ENCODE measurements at regions not wholly inside any gene's neighbourhood (a gene's known extent, or its start where the extent isn't known, plus 50 kb on each side); places are given as distances from the start of the nearest gene placed in this dataset.

- TF ChIP-seq CTCF (IDR thresholded peaks at IDR 0.05; ENCODE audit: insufficient read depth, low read length) = peak; percentile 40
- peak overlapping the region; percentile 13 for H3K4me3 ChIP-seq (ENCODE audit: low read depth, low read length)
- DNase-seq (ENCODE audit: low read depth) = peak; percentile 55
These were observed 152.7 kb upstream of the NRP1 start for GRCh38 chr10:33487014-33487776.

- no peak for DNase-seq (ENCODE audit: low read depth)
- no peak for TF ChIP-seq CTCF (IDR thresholded peaks at IDR 0.05; ENCODE audit: insufficient read depth, low read length)
- H3K4me3 ChIP-seq (ENCODE audit: low read depth, low read length) = no peak overlapping the region
These were observed 150.8 kb upstream of the NRP1 start for GRCh38 chr10:33485276-33485675.

GRCh38 chr10:33484787-33485186 is 150.3 kb upstream of the NRP1 start:
- TF ChIP-seq CTCF (IDR thresholded peaks at IDR 0.05; ENCODE audit: insufficient read depth, low read length) = no peak
- peak; percentile 91 for DNase-seq (ENCODE audit: low read depth)

GRCh38 chr10:33483816-33484190 is 149.3 kb upstream of the NRP1 start:
- H3K4me3 ChIP-seq (ENCODE audit: low read depth, low read length) = no peak overlapping the region
- no peak for DNase-seq (ENCODE audit: low read depth)
- TF ChIP-seq CTCF (IDR thresholded peaks at IDR 0.05; ENCODE audit: insufficient read depth, low read length) = no peak

More at GRCh38 chr10:33484787-33485186, 150.3 kb upstream of the NRP1 start:
- no peak overlapping the region for H3K4me3 ChIP-seq (ENCODE audit: low read depth, low read length)

- TF ChIP-seq CTCF (IDR thresholded peaks at IDR 0.05; ENCODE audit: insufficient read depth, low read length) = no peak
- no peak for DNase-seq (ENCODE audit: low read depth)
- no peak overlapping the region for H3K4me3 ChIP-seq (ENCODE audit: low read depth, low read length)
These were observed 148.8 kb upstream of the NRP1 start for GRCh38 chr10:33483124-33483815.

GRCh38 chr10:33482486-33482885 is 148.0 kb upstream of the NRP1 start:
- no peak for TF ChIP-seq CTCF (IDR thresholded peaks at IDR 0.05; ENCODE audit: insufficient read depth, low read length)
- DNase-seq (ENCODE audit: low read depth) = no peak
- H3K4me3 ChIP-seq (ENCODE audit: low read depth, low read length) = no peak overlapping the region
